HAP-1 (cell line): ENCODE measurements at regions not wholly inside any gene's neighbourhood (a gene's known extent, or its start where the extent isn't known, plus 50 kb on each side); places are given as distances from the start of the nearest gene placed in this dataset.

Experiments used
- DNase-seq, 2 experiments: peaks; one replicate each; pipeline ENCODE4 v3.0.0-alpha.2; 2016 to 2020; ENCODE audit warnings: low spot score in 2 of 2
- H3K27me3 ChIP-seq: fragments of 250-450 bp; sonication (Bioruptor Pico); 2 replicates; pipeline ENCODE4 v1.5.1; 2020; ENCODE audit warnings: low read depth, mild to moderate bottlenecking, moderate library complexity
- H3K36me3 ChIP-seq: fragments of 250-450 bp; sonication (Bioruptor Pico); replicated peaks from 2 replicates; pipeline ENCODE4 v1.5.1; 2020; ENCODE audit warnings: mild to moderate bottlenecking
- H3K4me1 ChIP-seq: fragments of 250-450 bp; sonication (Bioruptor Pico); 2 replicates; pipeline ENCODE4 v1.5.1; 2020; ENCODE audit warnings: mild to moderate bottlenecking
- H3K4me3 ChIP-seq: fragments of 250-450 bp; sonication (Bioruptor Pico); 2 replicates; pipeline ENCODE4 v1.5.1; 2020; ENCODE audit warnings: mild to moderate bottlenecking, moderate library complexity
- H3K9me3 ChIP-seq: fragments of 250-450 bp; sonication (Bioruptor Pico); 2 replicates; pipeline ENCODE4 v1.5.1; 2020; ENCODE audit warnings: mild to moderate bottlenecking, moderate library complexity
- in situ Hi-C: fragments of 300-500 bp; cut with MboI; formaldehyde crosslinking; loops from 3 replicates; pipeline ENCODE4 v1.14.3; 2020; ENCODE audit warnings: low sequenced_read_pairs, inconsistent platforms, mixed read lengths

DNA sequence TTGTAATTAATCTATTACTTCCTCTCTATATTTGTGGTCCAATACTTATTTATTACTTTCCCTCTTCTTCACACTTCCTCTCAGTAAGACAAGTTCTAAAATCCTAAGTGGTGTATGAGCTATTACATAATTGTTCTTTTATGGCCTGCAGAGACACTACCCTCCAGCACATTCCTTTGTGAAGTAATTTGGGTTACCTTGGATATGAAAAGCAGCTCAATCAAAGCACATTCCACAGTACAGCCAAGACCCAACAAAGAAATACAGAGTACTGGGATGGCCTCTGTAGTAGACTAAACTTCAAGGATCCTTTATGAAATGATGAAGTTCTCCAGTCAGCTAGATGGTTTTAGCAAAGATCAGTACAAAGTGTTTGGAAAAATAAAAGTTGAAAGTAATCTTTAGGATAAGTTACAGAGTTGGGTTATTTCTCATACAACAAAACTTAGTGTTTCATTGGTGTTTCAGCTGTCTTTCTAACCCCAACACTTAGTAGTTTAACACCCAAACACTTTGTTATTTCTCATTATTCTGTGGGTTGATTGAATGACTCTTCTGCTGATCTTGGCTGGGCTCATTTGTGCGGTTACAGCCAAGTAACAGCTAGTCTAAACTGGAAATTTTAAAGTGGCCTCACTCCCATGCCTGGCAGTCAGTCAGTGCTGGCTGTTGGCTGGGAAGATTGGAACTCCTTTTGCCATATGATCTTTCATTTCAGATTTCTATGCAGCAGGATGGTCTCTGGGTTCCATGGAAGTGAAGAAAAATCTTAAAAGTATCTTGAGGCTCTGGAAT, 161.5 kb upstream of the POU3F2 start:
- in situ Hi-C loops: no loop called here
- H3K36me3 ChIP-seq: no peaks in the 10 kb centered on the region

GRCh38 chr6:98678481-98678880, 155.9 kb upstream of the POU3F2 start:
- Histone ChIP-seq H3K4me3 (no peak overlapping the region), H3K9me3 (no peaks in the 10 kb centered on the region), H3K27me3 (no peaks in the 10 kb centered on the region; the same call in 1 of the 2 replicates), H3K4me1 (no peaks in the 10 kb centered on the region), H3K36me3 (no peaks in the 10 kb centered on the region)
- no peak for DNase-seq
- in situ Hi-C loops: no loop called here

More for the DNA sequence above, 161.5 kb upstream of the POU3F2 start:
- no peak overlapping the region for H3K4me3 ChIP-seq
- H3K27me3 ChIP-seq: peaks cover 24% of the 10 kb centered on the region
- DNase-seq: peak; percentile 8 to 72
- no peaks in the 10 kb centered on the region for H3K9me3 ChIP-seq
- peaks cover 6% of the 10 kb centered on the region for H3K4me1 ChIP-seq

DNA sequence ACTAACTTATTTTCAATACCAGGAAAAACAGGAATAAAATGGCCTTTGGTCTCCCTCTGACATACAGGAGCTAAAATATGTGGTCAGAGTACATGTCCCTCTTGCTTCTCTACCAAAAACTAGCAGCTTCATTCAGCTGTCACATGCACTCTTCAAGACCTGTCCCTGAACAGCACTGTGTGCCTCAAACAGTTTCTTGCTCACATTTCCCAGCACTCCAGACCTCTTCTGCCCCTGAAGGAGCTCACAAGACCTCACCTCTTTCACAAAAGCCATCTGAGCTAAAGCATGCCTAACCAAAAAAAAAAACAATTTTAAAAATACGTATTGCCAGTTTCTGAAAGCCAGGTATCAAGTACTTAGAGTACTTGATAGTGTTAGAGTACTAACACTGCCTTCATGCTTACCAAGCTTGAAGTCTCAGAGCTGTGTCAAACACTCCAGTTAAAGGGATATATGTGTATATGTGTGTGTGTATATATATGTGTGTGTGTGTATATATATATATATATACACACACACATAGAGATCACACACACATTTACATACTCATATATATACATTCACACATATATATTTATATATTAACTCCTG, 148.3 kb upstream of the POU3F2 start:
- H3K9me3 ChIP-seq: no peaks in the 10 kb centered on the region
- no peak for DNase-seq
- in situ Hi-C loops: no loop called here
- H3K4me1 ChIP-seq: no peaks in the 10 kb centered on the region
- no peaks in the 10 kb centered on the region for H3K27me3 ChIP-seq
- no peaks in the 10 kb centered on the region for H3K36me3 ChIP-seq
- no peak overlapping the region for H3K4me3 ChIP-seq

DNA sequence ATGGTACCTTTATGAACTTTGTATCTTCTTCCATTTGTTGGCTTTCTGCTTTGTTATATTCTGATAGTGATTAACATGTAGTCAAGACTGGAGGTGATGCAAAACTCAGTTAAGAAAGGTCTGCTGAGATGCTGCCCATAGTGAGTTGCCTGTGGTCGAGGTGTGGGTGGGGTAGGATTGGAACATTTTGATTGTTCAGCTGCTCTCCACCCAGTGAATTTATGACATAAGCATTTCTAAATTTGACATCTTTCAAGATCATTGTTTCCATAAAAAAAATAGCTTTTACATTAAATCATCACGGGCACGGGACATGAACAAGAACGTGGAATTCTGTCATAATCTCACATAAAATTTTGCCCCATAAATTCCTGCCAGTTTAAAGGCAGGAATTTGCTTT, 146.6 kb upstream of the POU3F2 start:
- Histone ChIP-seq H3K4me1 (no peaks in the 10 kb centered on the region), H3K27me3 (no peaks in the 10 kb centered on the region), H3K4me3 (no peak overlapping the region), H3K36me3 (no peaks in the 10 kb centered on the region), H3K9me3 (no peaks in the 10 kb centered on the region)
- in situ Hi-C loops: no loop called here
- DNase-seq: no peak

- Histone ChIP-seq H3K9me3 (no peaks in the 10 kb centered on the region), H3K4me3 (no peak overlapping the region), H3K36me3 (no peaks in the 10 kb centered on the region), H3K27me3 (no peaks in the 10 kb centered on the region), H3K4me1 (no peaks in the 10 kb centered on the region)
- no peak for DNase-seq
- in situ Hi-C loops: no loop called here
These were observed 139.1 kb upstream of the POU3F2 start for GRCh38 chr6:98695091-98695801.

GRCh38 chr6:98711380-98711779, 123.0 kb upstream of the POU3F2 start:
- Histone ChIP-seq H3K4me1 (no peaks in the 10 kb centered on the region), H3K4me3 (no peak overlapping the region), H3K36me3 (no peaks in the 10 kb centered on the region), H3K9me3 (no peaks in the 10 kb centered on the region), H3K27me3 (peaks cover 5% of the 10 kb centered on the region)
- no peak for DNase-seq
- in situ Hi-C loops: no loop called here

DNA sequence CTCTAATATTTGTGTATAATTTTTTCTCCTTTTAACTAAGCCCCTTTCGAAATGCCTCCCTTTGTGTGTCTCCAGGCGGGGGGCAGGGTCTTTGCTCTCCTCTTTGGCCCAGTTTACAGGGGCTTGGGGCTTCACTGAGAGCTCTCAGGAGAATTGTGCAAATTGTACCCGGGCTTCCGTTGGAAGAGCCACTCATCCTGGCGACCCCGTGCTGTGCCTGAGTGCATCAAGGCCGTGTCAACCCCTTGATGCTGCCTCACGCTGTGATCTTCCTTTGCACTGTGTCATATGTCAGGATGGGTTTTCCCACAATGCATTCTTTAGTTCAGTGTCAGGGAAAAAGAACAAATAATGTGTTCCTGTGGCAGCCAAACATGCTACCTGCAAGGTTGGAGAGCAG, 118.0 kb upstream of the POU3F2 start:
- peaks cover 8% of the 10 kb centered on the region for H3K27me3 ChIP-seq

GRCh38 chr6:98717322-98717877, 117.0 kb upstream of the POU3F2 start:
- Histone ChIP-seq H3K36me3 (no peaks in the 10 kb centered on the region), H3K27me3 (peaks cover 8% of the 10 kb centered on the region), H3K9me3 (no peaks in the 10 kb centered on the region), H3K4me1 (no peaks in the 10 kb centered on the region), H3K4me3 (no peak overlapping the region)
- DNase-seq: no peak
- in situ Hi-C loops: no loop called here

More for the DNA sequence above, 118.0 kb upstream of the POU3F2 start:
- Histone ChIP-seq H3K4me3 (no peak overlapping the region), H3K36me3 (no peaks in the 10 kb centered on the region), H3K9me3 (no peaks in the 10 kb centered on the region), H3K4me1 (no peaks in the 10 kb centered on the region)
- DNase-seq: no peak
- in situ Hi-C loops: no loop called here

- in situ Hi-C loops: no loop called here
- peaks cover 8% of the 10 kb centered on the region for H3K27me3 ChIP-seq
These were observed 116.4 kb upstream of the POU3F2 start for GRCh38 chr6:98717988-98718387.

GRCh38 chr6:98724537-98724936, 109.8 kb upstream of the POU3F2 start:
- DNase-seq: no peak
- no peaks in the 10 kb centered on the region for H3K4me1 ChIP-seq
- in situ Hi-C loops: no loop called here
- H3K36me3 ChIP-seq: no peaks in the 10 kb centered on the region
- no peaks in the 10 kb centered on the region for H3K9me3 ChIP-seq
- peaks cover 4% of the 10 kb centered on the region; the same call in 1 of the 2 replicates for H3K27me3 ChIP-seq
- H3K4me3 ChIP-seq: no peak overlapping the region

More at GRCh38 chr6:98717988-98718387, 116.4 kb upstream of the POU3F2 start:
- Histone ChIP-seq H3K36me3 (no peaks in the 10 kb centered on the region), H3K4me3 (no peak overlapping the region), H3K9me3 (no peaks in the 10 kb centered on the region), H3K4me1 (no peaks in the 10 kb centered on the region)
- no peak for DNase-seq

DNA sequence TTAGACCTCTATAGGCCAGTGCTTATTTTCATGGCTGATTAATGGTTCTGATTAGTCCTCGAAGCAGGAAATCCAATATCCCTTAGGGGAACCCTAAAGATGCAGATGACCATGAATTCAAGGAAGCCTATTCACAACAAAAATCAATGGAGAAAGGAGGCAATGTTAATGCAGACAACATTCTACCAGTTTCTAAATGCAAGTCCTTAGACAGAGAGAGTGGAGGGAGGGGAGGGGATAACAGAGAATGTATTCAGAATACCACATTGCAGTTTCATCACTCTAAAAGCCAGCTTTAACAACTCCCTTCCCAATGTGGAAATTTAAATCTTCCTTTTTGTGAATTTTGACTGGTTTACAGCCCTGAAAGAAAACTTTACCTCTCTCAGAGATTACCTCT, 87.1 kb upstream of the POU3F2 start:
- Histone ChIP-seq H3K4me1 (peaks cover 10% of the 10 kb centered on the region), H3K27me3 (no peaks in the 10 kb centered on the region), H3K36me3 (no peaks in the 10 kb centered on the region), H3K4me3 (no peak overlapping the region), H3K9me3 (no peaks in the 10 kb centered on the region)
- DNase-seq: no peak
- in situ Hi-C loops: no loop called here

DNA sequence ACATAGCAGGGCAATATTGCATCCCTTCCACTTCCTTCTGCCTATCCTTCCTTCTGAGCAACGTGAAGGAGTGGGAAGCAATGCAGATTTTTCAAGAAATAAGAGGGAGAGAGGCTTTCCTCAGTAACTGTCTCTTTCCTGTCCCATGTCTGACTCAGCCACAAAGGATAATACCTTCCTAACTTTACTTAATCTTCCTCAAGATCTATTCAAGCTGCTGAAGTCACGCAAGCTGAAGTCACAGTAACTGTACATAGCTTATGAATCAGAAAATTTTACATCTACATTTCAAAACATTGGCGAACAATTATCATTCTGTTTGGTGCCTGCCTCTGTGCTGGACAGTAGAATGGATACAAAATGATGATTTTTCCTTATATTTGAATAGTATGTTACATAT, 86.4 kb upstream of the POU3F2 start:
- in situ Hi-C loops: no loop called here
- H3K9me3 ChIP-seq: no peaks in the 10 kb centered on the region
- no peak overlapping the region for H3K4me3 ChIP-seq
- no peaks in the 10 kb centered on the region for H3K27me3 ChIP-seq
- DNase-seq: peak in 1 of 2 experiments; percentile 20
- H3K36me3 ChIP-seq: no peaks in the 10 kb centered on the region
- peaks cover 10% of the 10 kb centered on the region for H3K4me1 ChIP-seq

DNA sequence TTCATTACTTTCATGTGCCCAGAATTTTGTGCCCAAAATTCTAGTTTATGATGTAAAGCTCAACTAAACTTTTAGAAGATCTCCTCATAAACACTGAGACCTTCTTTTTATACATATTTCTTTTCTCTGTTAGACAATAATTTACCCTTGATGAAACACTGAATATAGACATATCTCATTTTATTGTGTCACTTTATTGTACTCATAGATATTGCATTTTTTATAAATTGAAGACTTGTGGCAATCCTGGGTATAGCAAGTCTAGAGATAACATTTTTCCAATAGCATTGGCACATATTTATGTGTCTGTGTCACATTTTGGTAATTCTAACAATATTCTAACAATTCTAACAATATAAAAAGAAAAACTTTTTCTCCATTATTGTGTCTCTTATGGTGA, 74.9 kb upstream of the POU3F2 start:
- H3K4me3 ChIP-seq: no peak overlapping the region
- H3K36me3 ChIP-seq: no peaks in the 10 kb centered on the region
- no peaks in the 10 kb centered on the region for H3K27me3 ChIP-seq
- no peaks in the 10 kb centered on the region for H3K4me1 ChIP-seq
- in situ Hi-C loops: no loop called here
- H3K9me3 ChIP-seq: no peaks in the 10 kb centered on the region
- DNase-seq: no peak
